ENCODE measurements at regions not wholly inside any gene's neighbourhood (a gene's known extent, or its start where the extent isn't known, plus 50 kb on each side); places are given as distances from the start of the nearest gene placed in this dataset.

GRCh38 chr3:145798696-145799537, 362.1 kb downstream of the PLOD2 start:
- no peaks in the 10 kb centered on the region for H3K4me1 Mint-ChIP-seq
- H3K4me3 Mint-ChIP-seq, result no peak overlapping the region
- H3K9me3 Mint-ChIP-seq, result peaks cover 3% of the 10 kb centered on the region
- no peak for DNase-seq
- no peaks in the 10 kb centered on the region for H3K27me3 Mint-ChIP-seq
- no peak overlapping the region for H3K27ac Mint-ChIP-seq
- H3K36me3 Mint-ChIP-seq, result no peaks in the 10 kb centered on the region

GRCh38 chr3:145801696-145802095, 359.3 kb downstream of the PLOD2 start:
- Mint-ChIP-seq H3K9me3 (peaks cover 1% of the 10 kb centered on the region), H3K4me1 (no peaks in the 10 kb centered on the region), H3K27me3 (no peaks in the 10 kb centered on the region), H3K4me3 (no peak overlapping the region), H3K27ac (no peak overlapping the region), H3K36me3 (no peaks in the 10 kb centered on the region)
- no peak for DNase-seq

- Mint-ChIP-seq H3K27ac (no peak overlapping the region), H3K27me3 (no peaks in the 10 kb centered on the region), H3K9me3 (peaks cover 1% of the 10 kb centered on the region), H3K4me1 (no peaks in the 10 kb centered on the region), H3K36me3 (no peaks in the 10 kb centered on the region), H3K4me3 (no peak overlapping the region)
- no peak for DNase-seq
These were observed 353.0 kb downstream of the PLOD2 start for GRCh38 chr3:145807990-145808389.

GRCh38 chr3:145812391-145812790, 348.6 kb downstream of the PLOD2 start:
- Mint-ChIP-seq H3K4me1 (no peaks in the 10 kb centered on the region), H3K27me3 (no peaks in the 10 kb centered on the region), H3K4me3 (no peak overlapping the region), H3K27ac (no peak overlapping the region), H3K36me3 (no peaks in the 10 kb centered on the region), H3K9me3 (peaks cover 1% of the 10 kb centered on the region)
- DNase-seq, result no peak

GRCh38 chr3:145815707-145816413, 345.1 kb downstream of the PLOD2 start:
- peaks cover 2% of the 10 kb centered on the region for H3K9me3 Mint-ChIP-seq
- H3K36me3 Mint-ChIP-seq, result no peaks in the 10 kb centered on the region
- no peaks in the 10 kb centered on the region for H3K27me3 Mint-ChIP-seq
- no peaks in the 10 kb centered on the region for H3K4me1 Mint-ChIP-seq
- no peak overlapping the region for H3K4me3 Mint-ChIP-seq
- no peak overlapping the region for H3K27ac Mint-ChIP-seq
- no peak for DNase-seq

GRCh38 chr3:145817870-145818483, 343.0 kb downstream of the PLOD2 start:
- no peak overlapping the region for H3K27ac Mint-ChIP-seq
- no peaks in the 10 kb centered on the region for H3K36me3 Mint-ChIP-seq
- H3K4me3 Mint-ChIP-seq, result no peak overlapping the region
- H3K9me3 Mint-ChIP-seq, result peaks cover 2% of the 10 kb centered on the region
- no peaks in the 10 kb centered on the region for H3K4me1 Mint-ChIP-seq
- no peak for DNase-seq
- H3K27me3 Mint-ChIP-seq, result no peaks in the 10 kb centered on the region

- Mint-ChIP-seq H3K27me3 (no peaks in the 10 kb centered on the region), H3K9me3 (peaks cover 7% of the 10 kb centered on the region), H3K27ac (no peak overlapping the region), H3K4me3 (no peak overlapping the region), H3K36me3 (no peaks in the 10 kb centered on the region), H3K4me1 (no peaks in the 10 kb centered on the region)
- no peak for DNase-seq
These were observed 340.8 kb downstream of the PLOD2 start for GRCh38 chr3:145820170-145820569.

- Mint-ChIP-seq H3K4me1 (no peaks in the 10 kb centered on the region), H3K4me3 (no peak overlapping the region), H3K36me3 (no peaks in the 10 kb centered on the region), H3K27ac (no peak overlapping the region), H3K9me3 (no peaks in the 10 kb centered on the region), H3K27me3 (no peaks in the 10 kb centered on the region)
- no peak for DNase-seq
These were observed 318.6 kb downstream of the PLOD2 start for GRCh38 chr3:145842294-145842902.

GRCh38 chr3:145843561-145843960, 317.4 kb downstream of the PLOD2 start:
- DNase-seq, result no peak
- Mint-ChIP-seq H3K36me3 (no peaks in the 10 kb centered on the region), H3K9me3 (no peaks in the 10 kb centered on the region), H3K4me1 (no peaks in the 10 kb centered on the region), H3K4me3 (no peak overlapping the region), H3K27ac (no peak overlapping the region), H3K27me3 (no peaks in the 10 kb centered on the region)

GRCh38 chr3:145849115-145849514, 311.9 kb downstream of the PLOD2 start:
- H3K36me3 Mint-ChIP-seq, result no peaks in the 10 kb centered on the region
- H3K4me3 Mint-ChIP-seq, result no peak overlapping the region
- H3K9me3 Mint-ChIP-seq, result no peaks in the 10 kb centered on the region
- DNase-seq, result no peak
- H3K27me3 Mint-ChIP-seq, result no peaks in the 10 kb centered on the region
- no peak overlapping the region for H3K27ac Mint-ChIP-seq
- no peaks in the 10 kb centered on the region for H3K4me1 Mint-ChIP-seq

GRCh38 chr3:145854499-145854898, 306.5 kb downstream of the PLOD2 start:
- Mint-ChIP-seq H3K9me3 (no peaks in the 10 kb centered on the region), H3K4me3 (no peak overlapping the region), H3K27me3 (no peaks in the 10 kb centered on the region), H3K27ac (no peak overlapping the region), H3K36me3 (no peaks in the 10 kb centered on the region), H3K4me1 (no peaks in the 10 kb centered on the region)
- no peak for DNase-seq

GRCh38 chr3:145857956-145858355, 303.0 kb downstream of the PLOD2 start:
- no peak for DNase-seq
- Mint-ChIP-seq H3K4me1 (no peaks in the 10 kb centered on the region), H3K27me3 (no peaks in the 10 kb centered on the region), H3K9me3 (peaks cover 2% of the 10 kb centered on the region), H3K27ac (no peak overlapping the region), H3K4me3 (no peak overlapping the region), H3K36me3 (no peaks in the 10 kb centered on the region)

- Mint-ChIP-seq H3K4me1 (no peaks in the 10 kb centered on the region), H3K36me3 (no peaks in the 10 kb centered on the region), H3K4me3 (no peak overlapping the region), H3K27ac (no peak overlapping the region), H3K9me3 (peaks cover 2% of the 10 kb centered on the region), H3K27me3 (no peaks in the 10 kb centered on the region)
- no peak for DNase-seq
These were observed 296.6 kb downstream of the PLOD2 start for GRCh38 chr3:145864336-145864735.

- Mint-ChIP-seq H3K4me3 (no peak overlapping the region), H3K27me3 (no peaks in the 10 kb centered on the region), H3K9me3 (peaks cover 2% of the 10 kb centered on the region), H3K27ac (no peak overlapping the region), H3K36me3 (no peaks in the 10 kb centered on the region), H3K4me1 (no peaks in the 10 kb centered on the region)
- no peak for DNase-seq
These were observed 295.5 kb downstream of the PLOD2 start for GRCh38 chr3:145865399-145866018.

- no peaks in the 10 kb centered on the region for H3K27me3 Mint-ChIP-seq
- no peaks in the 10 kb centered on the region for H3K36me3 Mint-ChIP-seq
- H3K9me3 Mint-ChIP-seq, result peaks cover 3% of the 10 kb centered on the region
- H3K27ac Mint-ChIP-seq, result no peak overlapping the region
- no peaks in the 10 kb centered on the region for H3K4me1 Mint-ChIP-seq
- H3K4me3 Mint-ChIP-seq, result no peak overlapping the region
- DNase-seq, result no peak
These were observed 291.0 kb downstream of the PLOD2 start for GRCh38 chr3:145869958-145870357.
